Activated CD4-positive, alpha-beta T cell treated with anti-CD3 and anti-CD28 coated beads, Interleukin-2, amount 10 ng/mL, durations not matched to agents 7 days and 5 days (primary cell): ENCODE measurements at regions not wholly inside any gene's neighbourhood (a gene's known extent, or its start where the extent isn't known, plus 50 kb on each side); places are given as distances from the start of the nearest gene placed in this dataset.

ENCODE experiments used
- CTCF ChIA-PET: fragments of 350-600 bp; sonication (Branson Sonifier 250); formaldehyde crosslinking; loops from one replicate; lab custom pipeline; 2021; ENCODE audit warnings: antibody characterized with exemption; lab: Charles Lee
- POLR2A ChIA-PET: fragments of 350-600 bp; sonication (Branson Sonifier 250); formaldehyde crosslinking; loops from one replicate; lab custom pipeline; 2021; ENCODE audit warnings: antibody characterized with exemption; lab: Charles Lee
- DNase-seq: peaks from one replicate; pipeline ENCODE4 v3.0.0-alpha.2; 2020
- H3K27ac Mint-ChIP-seq: one replicate; pipeline ENCODE4 v1.8.0; 2021; ENCODE audit warnings: mild to moderate bottlenecking, moderate library complexity, mixed read lengths
- H3K27me3 Mint-ChIP-seq: one replicate; pipeline ENCODE4 v1.8.0; 2021; ENCODE audit warnings: mixed read lengths
- H3K36me3 Mint-ChIP-seq: one replicate; pipeline ENCODE4 v1.8.0; 2021; ENCODE audit warnings: low read depth, mixed read lengths
- H3K4me1 Mint-ChIP-seq: one replicate; pipeline ENCODE4 v1.8.0; 2021; ENCODE audit warnings: mixed read lengths
- H3K4me3 Mint-ChIP-seq: one replicate; pipeline ENCODE4 v1.8.0; 2021; ENCODE audit warnings: mild to moderate bottlenecking, moderate library complexity, mixed read lengths
- H3K9me3 Mint-ChIP-seq: one replicate; pipeline ENCODE4 v1.8.0; 2021; ENCODE audit warnings: mixed read lengths

GRCh38 chr16:82226327-82226726 is 56.3 kb upstream of the MPHOSPH6 start:
- Mint-ChIP-seq H3K27ac (no peak overlapping the region), H3K4me3 (no peak overlapping the region), H3K27me3 (peaks cover 23% of the 10 kb centered on the region), H3K9me3 (no peaks in the 10 kb centered on the region), H3K4me1 (no peaks in the 10 kb centered on the region), H3K36me3 (no peaks in the 10 kb centered on the region)
- ChIA-PET CTCF (no interaction called here), POLR2A (no interaction called here)
- no peak for DNase-seq

GRCh38 chr16:82224821-82225220 is 54.8 kb upstream of the MPHOSPH6 start:
- no peak for DNase-seq
- Mint-ChIP-seq H3K9me3 (no peaks in the 10 kb centered on the region), H3K27ac (no peak overlapping the region), H3K36me3 (no peaks in the 10 kb centered on the region), H3K4me3 (no peak overlapping the region), H3K27me3 (peaks cover 17% of the 10 kb centered on the region), H3K4me1 (no peaks in the 10 kb centered on the region)
- ChIA-PET POLR2A (no interaction called here), CTCF (interaction anchor here (0.5 to 1.0 kb wide), 2 partner anchors 26 to 1175 kb away, joined by 3 read pairs; no protein-coding TSS in a partner anchor)

- Mint-ChIP-seq H3K4me1 (no peaks in the 10 kb centered on the region), H3K27me3 (peaks cover 18% of the 10 kb centered on the region), H3K36me3 (no peaks in the 10 kb centered on the region), H3K4me3 (no peak overlapping the region), H3K27ac (no peak overlapping the region), H3K9me3 (no peaks in the 10 kb centered on the region)
- ChIA-PET POLR2A (no interaction called here), CTCF (no interaction called here)
- DNase-seq, result no peak
Measured at GRCh38 chr16:82220541-82220940, 50.5 kb upstream of the MPHOSPH6 start.
